Muscle of leg (tissue), 3 donors: ENCODE measurements at regions not wholly inside any gene's neighbourhood (a gene's known extent, or its start where the extent isn't known, plus 50 kb on each side); places are given as distances from the start of the nearest gene placed in this dataset.
A peak's percentile ranks its signal among the peaks of the same experiment; 100 is the strongest.
"Not testable (repeated sequence)": the region's sequence is repeated elsewhere in the genome, so short reads cannot be mapped to it uniquely, and the experiment has no call there.

Experiments
- DNase-seq: peaks from one replicate; pipeline ENCODE4 v3.0.0; 2013
- H3K27ac ChIP-seq: one replicate; pipeline ENCODE4 v1.5.1; 2013; ENCODE audit warnings: mild to moderate bottlenecking, low read length, control low read depth
- H3K27me3 ChIP-seq: one replicate; pipeline ENCODE4 v1.6.1; 2013; ENCODE audit warnings: low read length; ENCODE audit not compliant: control insufficient read depth, insufficient read depth
- H3K36me3 ChIP-seq: one replicate; pipeline ENCODE4 v1.6.1; 2013; ENCODE audit warnings: low read length; ENCODE audit not compliant: control insufficient read depth, insufficient read depth
- H3K4me1 ChIP-seq: one replicate; pipeline ENCODE4 v1.6.1; 2013; ENCODE audit warnings: low read length; ENCODE audit not compliant: control insufficient read depth, insufficient read depth
- H3K4me3 ChIP-seq: one replicate; pipeline ENCODE4 v1.5.1; 2013; ENCODE audit warnings: low read length, control low read depth
- H3K9me3 ChIP-seq: replicated peaks from 2 replicates; pipeline ENCODE4 v1.6.1; 2013; ENCODE audit warnings: low read depth, low read length; ENCODE audit not compliant: control insufficient read depth
- WGBS: methylation state at CpG from one replicate; pipeline ENCODE4 v1.1.5; 2013; ENCODE audit warnings: missing lambda C conversion rate; ENCODE audit not compliant: insufficient coverage; 5-methylcytosine and 5-hydroxymethylcytosine counted together

GRCh38 chr3:157595259-157595658 is 92.0 kb upstream of the VEPH1 start:
- Histone ChIP-seq H3K36me3 (no peaks in the 10 kb centered on the region), H3K27ac (no peak overlapping the region), H3K4me1 (no peaks in the 10 kb centered on the region), H3K9me3 (no peaks in the 10 kb centered on the region), H3K27me3 (no peaks in the 10 kb centered on the region), H3K4me3 (no peak overlapping the region)
- 66% methylated on average over 4 of the region's 5 CpGs for WGBS
- no peak for DNase-seq

DNA sequence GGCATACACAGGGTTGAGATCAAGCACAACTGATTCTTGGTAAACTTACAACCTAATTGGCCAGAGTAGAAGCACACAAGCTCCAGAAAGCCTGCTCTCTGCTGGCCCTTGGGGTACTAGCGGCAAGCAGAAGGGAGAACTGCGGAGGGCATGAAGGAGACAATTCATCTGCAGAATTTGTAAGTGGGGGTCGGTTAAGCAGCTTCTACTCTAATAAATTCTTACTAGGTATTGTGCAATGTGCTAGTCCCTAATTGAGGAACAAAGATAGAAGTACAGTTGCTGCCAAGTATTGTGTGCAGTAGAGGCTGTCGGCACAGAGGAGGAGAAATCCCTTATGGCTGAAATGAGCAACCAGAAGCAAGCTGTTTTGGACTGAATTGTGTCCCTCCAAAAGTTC is 91.2 kb upstream of the VEPH1 start:
- Histone ChIP-seq H3K27ac (no peak overlapping the region), H3K36me3 (no peaks in the 10 kb centered on the region), H3K27me3 (no peaks in the 10 kb centered on the region), H3K9me3 (no peaks in the 10 kb centered on the region), H3K4me3 (no peak overlapping the region), H3K4me1 (no peaks in the 10 kb centered on the region)
- peak; percentile 49 for DNase-seq
- WGBS = 60% methylated on average over 1 of the region's 4 CpGs

- Histone ChIP-seq H3K36me3 (no peaks in the 10 kb centered on the region), H3K9me3 (no peaks in the 10 kb centered on the region), H3K4me3 (no peak overlapping the region), H3K4me1 (no peaks in the 10 kb centered on the region), H3K27me3 (no peaks in the 10 kb centered on the region), H3K27ac (no peak overlapping the region)
- DNase-seq = no peak
- 31% methylated on average over 2 of the region's 6 CpGs for WGBS
These were observed 89.6 kb upstream of the VEPH1 start for GRCh38 chr3:157592769-157593168.

DNA sequence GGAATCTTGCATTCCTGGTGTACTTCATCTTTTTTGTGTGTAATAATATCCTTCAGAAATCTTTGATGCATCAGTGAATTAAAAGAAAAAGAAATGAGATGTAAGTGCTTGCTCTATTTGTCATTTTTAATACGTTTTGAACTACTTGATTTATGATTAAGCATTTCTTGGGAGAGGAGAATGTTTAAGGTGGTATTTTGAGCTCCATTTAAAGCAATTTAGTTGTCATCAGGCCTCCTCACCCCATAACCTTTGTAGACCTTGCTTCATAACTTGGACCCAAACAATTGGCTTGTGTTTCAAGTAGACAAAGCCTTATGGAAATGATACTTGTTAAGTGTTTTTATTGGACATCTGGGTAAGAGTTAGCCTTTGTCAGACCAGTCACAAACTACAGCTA is 87.1 kb upstream of the VEPH1 start:
- Histone ChIP-seq H3K4me1 (no peaks in the 10 kb centered on the region), H3K9me3 (no peaks in the 10 kb centered on the region), H3K36me3 (no peaks in the 10 kb centered on the region), H3K4me3 (no peak overlapping the region), H3K27ac (no peak overlapping the region), H3K27me3 (no peaks in the 10 kb centered on the region)
- no CpG with 5 or more reads among the region's 1 CpG for WGBS
- DNase-seq = peak; percentile 27

GRCh38 chr3:157589211-157589610 is 86.0 kb upstream of the VEPH1 start:
- DNase-seq = peak; percentile 73
- Histone ChIP-seq H3K27me3 (no peaks in the 10 kb centered on the region), H3K36me3 (no peaks in the 10 kb centered on the region), H3K9me3 (no peaks in the 10 kb centered on the region), H3K4me3 (no peak overlapping the region), H3K4me1 (no peaks in the 10 kb centered on the region), H3K27ac (peak overlapping the region; percentile 51)
- no CpG with 5 or more reads among the region's 2 CpGs for WGBS

GRCh38 chr3:157588386-157589060 is 85.3 kb upstream of the VEPH1 start:
- Histone ChIP-seq H3K27me3 (no peaks in the 10 kb centered on the region), H3K27ac (no peak overlapping the region), H3K4me1 (no peaks in the 10 kb centered on the region), H3K9me3 (no peaks in the 10 kb centered on the region), H3K4me3 (no peak overlapping the region), H3K36me3 (no peaks in the 10 kb centered on the region)
- peak; percentile 46 for DNase-seq

GRCh38 chr3:157586293-157586692 is 83.1 kb upstream of the VEPH1 start:
- H3K36me3 ChIP-seq = no peaks in the 10 kb centered on the region
- H3K9me3 ChIP-seq = no peaks in the 10 kb centered on the region
- DNase-seq = no peak
- no peak overlapping the region for H3K27ac ChIP-seq
- no peak overlapping the region for H3K4me3 ChIP-seq
- no peaks in the 10 kb centered on the region for H3K4me1 ChIP-seq
- H3K27me3 ChIP-seq = no peaks in the 10 kb centered on the region
- no CpG with 5 or more reads among the region's 5 CpGs for WGBS

DNA sequence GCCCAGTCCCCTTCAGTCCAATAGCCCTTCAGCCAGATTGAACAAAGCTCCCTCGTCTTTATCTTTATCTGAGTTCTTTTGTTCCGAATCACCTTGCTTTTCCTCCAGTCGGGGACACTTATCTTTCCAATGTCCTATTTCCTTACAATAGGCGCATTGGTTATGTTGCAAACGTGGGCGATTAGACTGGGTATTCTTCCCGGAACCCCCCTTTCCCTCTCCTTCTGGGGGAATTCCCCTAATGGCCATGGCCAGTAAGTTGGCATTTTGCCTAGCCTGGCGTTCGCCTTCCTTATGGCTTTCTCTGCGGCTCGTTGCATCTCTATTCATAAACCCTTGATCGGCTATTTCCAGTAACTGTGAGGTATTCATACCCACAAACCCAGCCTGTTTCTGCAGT is 82.2 kb upstream of the VEPH1 start:
- Histone ChIP-seq H3K36me3 (no peaks in the 10 kb centered on the region), H3K4me1 (no peaks in the 10 kb centered on the region), H3K4me3 (no peak overlapping the region), H3K9me3 (no peaks in the 10 kb centered on the region), H3K27me3 (no peaks in the 10 kb centered on the region), H3K27ac (no peak overlapping the region)
- WGBS = 91% methylated on average over 12 of the region's 12 CpGs
- DNase-seq = no peak

DNA sequence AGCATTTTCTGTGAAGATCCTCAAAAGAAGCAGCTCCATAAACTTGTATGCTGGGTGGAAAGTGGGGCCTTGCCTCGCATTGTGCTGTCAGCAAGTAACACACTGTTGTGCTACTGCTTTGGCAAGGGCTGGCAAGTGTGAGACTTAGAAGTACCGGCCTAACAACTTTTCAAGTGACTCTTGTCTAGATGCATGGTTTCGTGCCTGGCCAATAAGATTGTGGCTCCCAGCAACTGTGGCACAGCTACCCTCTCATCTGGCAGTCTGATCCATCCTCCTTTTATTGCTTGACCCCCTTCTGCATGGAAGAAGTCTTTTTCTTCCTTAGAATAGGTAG is 79.4 kb upstream of the VEPH1 start:
- Histone ChIP-seq H3K4me3 (no peak overlapping the region), H3K9me3 (no peaks in the 10 kb centered on the region), H3K36me3 (no peaks in the 10 kb centered on the region), H3K4me1 (no peaks in the 10 kb centered on the region), H3K27ac (no peak overlapping the region), H3K27me3 (no peaks in the 10 kb centered on the region)
- WGBS = 73% methylated on average over 2 of the region's 3 CpGs
- DNase-seq = no peak

DNA sequence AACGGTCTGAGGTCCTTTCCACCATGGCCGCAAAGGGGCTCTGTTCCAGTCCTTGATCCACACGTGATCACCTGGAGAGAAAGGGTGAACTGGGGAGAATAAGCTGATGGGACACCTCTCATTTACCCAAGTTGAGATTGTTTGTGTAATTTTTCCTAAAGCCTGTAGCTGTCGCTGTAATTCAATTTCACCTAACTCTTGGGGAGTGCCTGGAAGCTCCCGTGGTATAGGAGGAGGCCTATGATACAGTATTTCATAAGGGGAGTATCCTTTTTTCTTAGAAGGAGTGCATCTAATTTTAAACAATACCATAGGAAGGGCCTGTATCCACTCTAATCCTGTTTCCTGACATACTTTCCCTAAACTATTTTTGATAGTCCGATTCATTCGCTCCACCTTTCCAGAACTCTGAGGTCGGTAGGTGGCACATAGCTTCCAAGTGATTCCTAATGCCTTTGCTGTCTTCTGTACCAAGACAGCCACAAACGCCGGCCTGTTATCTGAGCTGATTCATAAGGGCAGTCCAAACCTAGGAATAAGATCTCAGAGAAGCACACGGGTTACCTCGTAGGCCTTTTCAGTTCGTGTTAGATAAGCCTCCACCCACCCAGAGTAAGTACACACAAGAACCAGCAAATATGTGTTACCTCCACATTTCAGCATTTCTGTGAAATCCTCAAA is 78.9 kb upstream of the VEPH1 start:
- H3K27me3 ChIP-seq, H3K27ac ChIP-seq, H3K9me3 ChIP-seq, H3K36me3 ChIP-seq, H3K4me3 ChIP-seq, H3K4me1 ChIP-seq: not testable (repeated sequence)
- WGBS = 76% methylated on average over 5 of the region's 13 CpGs
- DNase-seq = peak; percentile 10

GRCh38 chr3:157581371-157581770 is 78.2 kb upstream of the VEPH1 start:
- Histone ChIP-seq H3K27ac (no peak overlapping the region), H3K9me3 (no peaks in the 10 kb centered on the region), H3K4me3 (no peak overlapping the region), H3K4me1 (no peaks in the 10 kb centered on the region), H3K27me3 (no peaks in the 10 kb centered on the region), H3K36me3 (no peaks in the 10 kb centered on the region)
- WGBS = 40% methylated on average over 1 of the region's 5 CpGs
- DNase-seq = peak; percentile 73
